Duodenal mucosa (tissue), 2 donors: ENCODE measurements at regions not wholly inside any gene's neighbourhood (a gene's known extent, or its start where the extent isn't known, plus 50 kb on each side); places are given as distances from the start of the nearest gene placed in this dataset.

Experiments used
- H3K27ac ChIP-seq: one replicate; pipeline ENCODE4 v1.7.0; 2013; ENCODE audit warnings: low read depth, low read length
- H3K27me3 ChIP-seq, 2 donors: one replicate each; pipeline ENCODE4 v1.7.0; 2013; ENCODE audit warnings: low read length in 2 of 2, control low read depth in 1 of 2; ENCODE audit not compliant: insufficient read depth in 2 of 2, control insufficient read depth in 1 of 2
- H3K36me3 ChIP-seq, 2 donors: one replicate each; pipeline ENCODE4 v1.7.0; 2013; ENCODE audit warnings: low read length in 2 of 2, control low read depth in 1 of 2; ENCODE audit not compliant: insufficient read depth in 2 of 2, control insufficient read depth in 1 of 2
- H3K4me1 ChIP-seq, 2 donors: one replicate each; pipeline ENCODE4 v1.7.0; 2013; ENCODE audit warnings: low read length in 2 of 2, control low read depth in 1 of 2; ENCODE audit not compliant: insufficient read depth in 2 of 2, control insufficient read depth in 1 of 2
- H3K4me3 ChIP-seq, 2 donors: one replicate each; pipeline ENCODE4 v1.7.0; 2013; ENCODE audit warnings: low read length in 2 of 2, low read depth in 1 of 2
- H3K9ac ChIP-seq, 2 donors: one replicate each; pipeline ENCODE4 v1.7.0; 2013; ENCODE audit warnings: low read length in 2 of 2, low read depth in 1 of 2
- H3K9me3 ChIP-seq, 2 donors: one replicate each; pipeline ENCODE4 v1.7.0; 2013; ENCODE audit warnings: low read length in 2 of 2, control low read depth in 1 of 2; ENCODE audit not compliant: control insufficient read depth in 1 of 2

GRCh38 chr6:139567095-139567494, 192.6 kb upstream of the CITED2 start:
- H3K9me3 ChIP-seq, result no peaks in the 10 kb centered on the region
- H3K27ac ChIP-seq, result no peak overlapping the region

DNA sequence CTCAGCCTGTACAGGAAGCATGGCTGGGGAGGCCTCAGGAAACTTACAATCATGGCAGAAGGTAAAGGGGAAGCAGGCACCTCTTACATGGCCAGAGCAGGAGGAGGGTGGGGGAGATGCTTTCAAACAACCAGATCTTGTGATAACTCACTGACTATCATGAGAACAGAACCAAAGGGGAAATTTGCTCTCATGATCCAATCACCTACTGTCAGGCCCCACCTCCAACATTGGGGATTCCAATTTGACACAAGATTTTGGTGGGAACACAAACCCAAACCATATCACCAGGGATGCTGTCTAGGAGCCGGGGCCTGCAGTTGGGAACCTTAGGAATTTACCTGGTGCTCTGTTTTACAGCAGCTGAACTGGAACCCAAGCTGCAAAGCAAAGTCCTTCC, 191.1 kb upstream of the CITED2 start:
- H3K27me3 ChIP-seq, result no peaks in the 10 kb centered on the region
- H3K27ac ChIP-seq, result no peak overlapping the region
- no peaks in the 10 kb centered on the region for H3K36me3 ChIP-seq
- no peak overlapping the region for H3K9ac ChIP-seq
- H3K4me3 ChIP-seq, result no peak overlapping the region
- no peaks in the 10 kb centered on the region for H3K4me1 ChIP-seq
- H3K9me3 ChIP-seq, result no peaks in the 10 kb centered on the region

More at GRCh38 chr6:139567095-139567494, 192.6 kb upstream of the CITED2 start:
- H3K4me3 ChIP-seq, result no peak overlapping the region
- no peaks in the 10 kb centered on the region for H3K36me3 ChIP-seq
- no peaks in the 10 kb centered on the region for H3K4me1 ChIP-seq
- H3K9ac ChIP-seq, result no peak overlapping the region
- H3K27me3 ChIP-seq, result no peaks in the 10 kb centered on the region

DNA sequence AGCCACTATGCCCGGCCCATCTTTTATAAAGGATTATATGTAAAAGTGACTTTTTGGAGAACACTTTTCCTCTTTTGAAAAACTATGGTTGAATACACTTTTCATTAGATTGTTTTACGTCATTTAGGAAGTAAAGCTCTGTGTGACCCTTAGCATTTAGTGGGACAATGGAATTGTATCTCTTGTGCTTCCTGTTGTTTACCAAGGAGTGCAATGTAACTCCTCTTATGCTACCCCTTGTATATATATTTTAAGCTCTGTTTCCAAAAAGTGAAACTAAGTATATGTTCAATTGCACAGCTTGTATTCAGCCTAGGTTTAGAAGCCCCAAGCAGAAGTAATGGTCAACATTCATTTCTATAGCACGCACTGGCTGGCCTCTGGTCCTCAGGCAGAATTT, 183.1 kb upstream of the CITED2 start:
- H3K36me3 ChIP-seq, result no peaks in the 10 kb centered on the region
- H3K27ac ChIP-seq, result no peak overlapping the region
- H3K9ac ChIP-seq, result no peak overlapping the region
- no peaks in the 10 kb centered on the region for H3K9me3 ChIP-seq
- no peaks in the 10 kb centered on the region for H3K4me1 ChIP-seq
- no peaks in the 10 kb centered on the region for H3K27me3 ChIP-seq
- no peak overlapping the region for H3K4me3 ChIP-seq

DNA sequence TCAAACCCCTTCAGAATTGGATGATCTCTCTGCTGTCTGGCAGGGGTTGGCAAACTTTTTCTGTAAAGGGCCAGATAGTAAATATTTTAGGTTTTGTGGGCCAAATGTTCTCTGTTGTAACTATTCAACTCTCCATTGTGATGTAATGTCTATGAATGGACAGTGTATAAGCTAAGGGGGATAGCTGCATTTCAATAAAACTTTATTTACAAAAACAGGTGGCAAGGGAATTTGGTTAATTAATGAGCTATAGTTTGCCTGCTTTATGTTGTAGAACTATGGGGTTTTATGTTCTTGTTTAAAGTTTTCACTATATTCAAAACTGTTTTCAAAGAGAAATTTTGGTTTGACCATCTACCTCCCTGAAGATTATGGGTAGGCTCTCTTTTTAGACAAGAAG, 182.1 kb upstream of the CITED2 start:
- Histone ChIP-seq H3K27ac (no peak overlapping the region), H3K4me3 (no peak overlapping the region), H3K27me3 (no peaks in the 10 kb centered on the region), H3K4me1 (no peaks in the 10 kb centered on the region), H3K9ac (no peak overlapping the region), H3K9me3 (no peaks in the 10 kb centered on the region), H3K36me3 (no peaks in the 10 kb centered on the region)

- no peaks in the 10 kb centered on the region for H3K9me3 ChIP-seq
- no peak overlapping the region for H3K4me3 ChIP-seq
- no peaks in the 10 kb centered on the region for H3K27me3 ChIP-seq
- H3K36me3 ChIP-seq, result no peaks in the 10 kb centered on the region
- H3K9ac ChIP-seq, result no peak overlapping the region
- no peaks in the 10 kb centered on the region for H3K4me1 ChIP-seq
- no peak overlapping the region for H3K27ac ChIP-seq
Observed at GRCh38 chr6:139553916-139554315, 179.5 kb upstream of the CITED2 start.

- H3K36me3 ChIP-seq, result no peaks in the 10 kb centered on the region
Observed at GRCh38 chr6:139551376-139551775, 176.9 kb upstream of the CITED2 start.

GRCh38 chr6:139550361-139550760, 175.9 kb upstream of the CITED2 start:
- no peaks in the 10 kb centered on the region for H3K36me3 ChIP-seq
- H3K9ac ChIP-seq, result no peak overlapping the region
- no peaks in the 10 kb centered on the region for H3K27me3 ChIP-seq
- H3K4me1 ChIP-seq, result peaks cover 0 to 17% of the 10 kb centered on the region in 2 donors
- no peak overlapping the region for H3K4me3 ChIP-seq
- no peak overlapping the region for H3K27ac ChIP-seq
- H3K9me3 ChIP-seq, result no peaks in the 10 kb centered on the region

More at GRCh38 chr6:139551376-139551775, 176.9 kb upstream of the CITED2 start:
- Histone ChIP-seq H3K9ac (no peak overlapping the region), H3K27me3 (no peaks in the 10 kb centered on the region), H3K9me3 (no peaks in the 10 kb centered on the region), H3K4me3 (no peak overlapping the region), H3K27ac (no peak overlapping the region), H3K4me1 (peaks cover 0 to 7% of the 10 kb centered on the region in 2 donors)

DNA sequence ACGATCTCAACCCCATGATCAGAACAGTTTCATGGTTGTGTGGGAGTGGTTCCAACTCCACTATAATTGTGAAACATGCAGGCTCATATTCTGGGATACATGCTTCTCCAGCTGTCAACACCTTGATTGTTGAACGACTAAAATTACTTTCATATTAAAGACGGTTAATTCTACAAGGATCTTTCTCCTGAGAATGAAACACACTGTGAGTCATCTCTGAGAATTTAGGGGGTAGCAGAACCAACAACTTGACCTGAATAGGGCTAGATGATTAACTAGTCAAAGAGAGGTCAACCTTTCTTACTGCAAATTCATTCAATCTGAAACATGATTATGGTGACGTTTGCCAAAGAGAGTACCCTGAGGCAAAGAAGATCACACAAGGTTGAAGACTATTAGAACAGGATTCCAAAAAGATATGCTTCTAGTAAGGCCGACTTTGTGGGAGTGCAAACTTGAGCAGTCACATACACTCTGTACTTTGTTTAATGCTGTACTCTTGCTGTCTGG, 175.2 kb upstream of the CITED2 start:
- Histone ChIP-seq H3K36me3 (no peaks in the 10 kb centered on the region), H3K4me1 (peaks cover 4 to 23% of the 10 kb centered on the region in 2 donors), H3K27ac (no peak overlapping the region), H3K4me3 (no peak overlapping the region), H3K9me3 (no peaks in the 10 kb centered on the region), H3K27me3 (no peaks in the 10 kb centered on the region), H3K9ac (no peak overlapping the region)

DNA sequence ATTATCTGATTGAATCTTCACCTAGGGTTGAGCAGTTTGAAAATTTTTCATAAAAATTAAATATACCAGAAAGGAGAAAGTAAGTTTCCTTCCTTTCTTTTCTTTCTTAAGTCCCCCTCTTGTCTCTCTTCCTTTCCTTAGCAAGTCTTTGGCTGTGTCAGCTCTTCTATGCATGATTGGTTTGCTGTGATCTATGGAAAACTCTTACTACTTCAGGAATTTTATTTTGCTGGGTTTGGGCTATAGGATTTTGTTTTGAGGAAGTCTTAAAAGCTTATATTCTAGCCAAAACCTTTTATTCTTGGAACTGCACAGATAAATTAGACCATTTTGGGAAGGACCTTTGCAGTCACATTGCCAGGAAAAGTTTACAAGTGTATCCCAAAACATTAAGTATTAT, 173.4 kb upstream of the CITED2 start:
- H3K27ac ChIP-seq, result no peak overlapping the region
- no peaks in the 10 kb centered on the region for H3K36me3 ChIP-seq
- no peak overlapping the region for H3K9ac ChIP-seq
- peaks cover 4 to 23% of the 10 kb centered on the region in 2 donors for H3K4me1 ChIP-seq
- H3K9me3 ChIP-seq, result no peaks in the 10 kb centered on the region
- no peak overlapping the region for H3K4me3 ChIP-seq
- H3K27me3 ChIP-seq, result no peaks in the 10 kb centered on the region

DNA sequence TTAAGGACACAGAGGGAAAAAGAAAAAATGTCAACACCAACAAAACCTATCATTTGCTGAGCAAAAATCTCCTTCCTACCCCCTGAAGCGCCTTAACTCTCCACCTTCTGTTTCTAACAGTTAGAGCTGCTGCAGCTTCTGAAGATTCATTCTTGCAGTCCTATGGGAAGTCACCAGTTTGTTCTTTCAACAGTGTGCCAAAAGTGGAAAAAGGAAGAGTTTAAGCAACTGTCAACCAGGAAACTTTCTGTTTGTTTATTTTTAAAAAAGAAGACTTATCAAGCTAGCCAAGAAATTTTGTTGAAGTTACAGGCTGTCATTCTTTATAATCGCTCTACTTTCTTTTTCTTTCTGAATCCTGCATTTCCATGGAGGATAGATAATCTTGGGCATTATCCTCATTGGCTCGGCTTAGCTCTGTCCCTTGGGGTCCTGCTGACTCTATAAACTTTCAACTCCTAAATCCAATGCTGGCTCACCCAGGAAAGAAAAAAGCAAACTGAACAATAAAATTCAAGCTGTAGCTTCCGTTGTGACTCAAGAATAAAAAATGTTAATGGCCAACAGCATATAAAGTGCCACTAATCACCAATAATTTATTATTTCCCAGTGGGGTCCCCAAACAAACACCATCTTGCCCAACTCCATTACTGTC, 172.8 kb upstream of the CITED2 start:
- no peak overlapping the region for H3K4me3 ChIP-seq
- H3K4me1 ChIP-seq, result peaks cover 4 to 23% of the 10 kb centered on the region in 2 donors

More for the DNA sequence above, 172.8 kb upstream of the CITED2 start:
- Histone ChIP-seq H3K27ac (no peak overlapping the region), H3K9ac (no peak overlapping the region), H3K27me3 (no peaks in the 10 kb centered on the region), H3K9me3 (no peaks in the 10 kb centered on the region), H3K36me3 (no peaks in the 10 kb centered on the region)
